Esophagus squamous epithelium (tissue), 5 donors: ENCODE measurements at regions not wholly inside any gene's neighbourhood (a gene's known extent, or its start where the extent isn't known, plus 50 kb on each side); places are given as distances from the start of the nearest gene placed in this dataset.

Experiments
- DNase-seq: peaks from one replicate; lab custom pipeline; 2025; lab: John Stamatoyannopoulos, UW
- H3K27ac ChIP-seq, 4 donors: fragments of 200-600 bp; sonication (generic); one replicate each; pipeline ENCODE4 v1.5.1; 2016 to 2019; ENCODE audit warnings: mild to moderate bottlenecking in 1 of 4
- H3K27me3 ChIP-seq, 4 donors: fragments of 200-600 bp; sonication (generic); 1 replicate in 3 of 4; 2 replicates in 1 of 4; pipeline versions ENCODE4 v1.5.1 to v1.6.0; 2017 to 2021; ENCODE audit warnings: antibody characterized with exemption in 1 of 4
- H3K36me3 ChIP-seq, 3 donors: fragments of 200-600 bp; sonication (generic); one replicate each; pipeline ENCODE4 v1.5.1; 2016 to 2019
- H3K4me1 ChIP-seq, 3 donors: fragments of 200-600 bp; sonication (generic); one replicate each; pipeline ENCODE4 v1.5.1; 2017 to 2019
- H3K4me3 ChIP-seq, 4 donors: fragments of 200-600 bp; sonication (generic); 1 replicate in 3 of 4; 2 replicates in 1 of 4; pipeline ENCODE4 v1.5.1; 2016 to 2019; ENCODE audit warnings: mild to moderate bottlenecking in 2 of 4, moderate library complexity in 1 of 4
- H3K9me3 ChIP-seq, 3 donors: fragments of 200-600 bp; sonication (generic); one replicate each; pipeline ENCODE4 v1.5.1; 2016 to 2019
- CTCF ChIP-seq, 6 experiments: fragments of 450-650 bp in 4 of 6; fragments of 200-600 bp in 2 of 6; sonication (generic) in 2 of 6; IDR thresholded peaks; one replicate each; pipeline ENCODE4 v1.5.1; 2016 to 2019; ENCODE audit warnings: antibody characterized with exemption in 6 of 6, mild to moderate bottlenecking in 4 of 6, moderate library complexity in 4 of 6
- POLR2A ChIP-seq, 4 donors: fragments of 450-650 bp; IDR thresholded peaks; one replicate each; pipeline ENCODE4 v1.6.1; 2017; ENCODE audit warnings: antibody characterized with exemption in 4 of 4, mild to moderate bottlenecking in 4 of 4, moderate library complexity in 3 of 4
- WGBS, 2 donors: methylation state at CpG; one replicate each; pipeline ENCODE4 v1.1.5; 2018; 5-methylcytosine and 5-hydroxymethylcytosine counted together
- intact Hi-C: fragments of 100-400 bp; cut with DNase I; formaldehyde crosslinking; loops from one replicate; pipeline ENCODE4 v1.15.0; 2022
- donor health status: DM: yes; HTN: yes; CAD: no.

- no peak overlapping the region for H3K27ac ChIP-seq
- 67 to 77% methylated on average over 1 of the region's 1 CpG for WGBS, 2 donors
These were observed 268.1 kb downstream of the IPO8 start for GRCh38 chr12:30427555-30427954.

GRCh38 chr12:30425445-30425844 lies 270.2 kb downstream of the IPO8 start:
- Histone ChIP-seq H3K27me3 (no peaks in the 10 kb centered on the region), H3K27ac (no peak overlapping the region), H3K9me3 (no peaks in the 10 kb centered on the region), H3K36me3 (no peaks in the 10 kb centered on the region), H3K4me1 (no peaks in the 10 kb centered on the region), H3K4me3 (no peak overlapping the region)
- intact Hi-C loops = no loop called here
- 85 to 92% methylated on average over 3 of the region's 3 CpGs for WGBS, 2 donors
- no peak for TF ChIP-seq POLR2A (IDR thresholded peaks at IDR 0.05)
- no peak for DNase-seq

More at GRCh38 chr12:30427555-30427954, 268.1 kb downstream of the IPO8 start:
- Histone ChIP-seq H3K9me3 (no peaks in the 10 kb centered on the region), H3K36me3 (no peaks in the 10 kb centered on the region), H3K4me1 (no peaks in the 10 kb centered on the region), H3K27me3 (no peaks in the 10 kb centered on the region), H3K4me3 (no peak overlapping the region)
- no peak for TF ChIP-seq CTCF (IDR thresholded peaks at IDR 0.05)
- TF ChIP-seq POLR2A (IDR thresholded peaks at IDR 0.05) = no peak
- intact Hi-C loops = no loop called here
- no peak for DNase-seq

GRCh38 chr12:30423330-30423729 lies 272.3 kb downstream of the IPO8 start:
- Histone ChIP-seq H3K4me1 (no peaks in the 10 kb centered on the region), H3K27ac (no peak overlapping the region), H3K4me3 (no peak overlapping the region), H3K27me3 (no peaks in the 10 kb centered on the region), H3K36me3 (no peaks in the 10 kb centered on the region), H3K9me3 (no peaks in the 10 kb centered on the region)
- intact Hi-C loops = no loop called here
- no peak for TF ChIP-seq POLR2A (IDR thresholded peaks at IDR 0.05)
- no peak for DNase-seq
- WGBS, 2 donors = 82 to 83% methylated on average over 5 of the region's 5 CpGs

GRCh38 chr12:30422844-30423243 lies 272.8 kb downstream of the IPO8 start:
- no peaks in the 10 kb centered on the region for H3K27me3 ChIP-seq
- H3K4me3 ChIP-seq = no peak overlapping the region
- no peaks in the 10 kb centered on the region for H3K36me3 ChIP-seq
- DNase-seq = no peak
- no peaks in the 10 kb centered on the region for H3K9me3 ChIP-seq
- 74 to 77% methylated on average over 1 of the region's 1 CpG for WGBS, 2 donors
- intact Hi-C loops = no loop called here
- H3K27ac ChIP-seq = no peak overlapping the region
- TF ChIP-seq CTCF (IDR thresholded peaks at IDR 0.05) (no peak), POLR2A (IDR thresholded peaks at IDR 0.05) (no peak)
- H3K4me1 ChIP-seq = no peaks in the 10 kb centered on the region

- no peak overlapping the region for H3K27ac ChIP-seq
- H3K4me1 ChIP-seq = no peaks in the 10 kb centered on the region
- no peaks in the 10 kb centered on the region for H3K27me3 ChIP-seq
- TF ChIP-seq POLR2A (IDR thresholded peaks at IDR 0.05) (no peak), CTCF (IDR thresholded peaks at IDR 0.05) (no peak)
- intact Hi-C loops = no loop called here
- no peaks in the 10 kb centered on the region for H3K36me3 ChIP-seq
- H3K4me3 ChIP-seq = no peak overlapping the region
- no peaks in the 10 kb centered on the region for H3K9me3 ChIP-seq
- no peak for DNase-seq
- 18 to 38% methylated on average over 3 of the region's 3 CpGs for WGBS, 2 donors
These were observed 275.1 kb downstream of the IPO8 start for GRCh38 chr12:30420561-30420960.

- no peak for DNase-seq
- Histone ChIP-seq H3K27ac (peak overlapping the region in 1 of 4 donors; percentile 66), H3K36me3 (no peaks in the 10 kb centered on the region), H3K27me3 (no peaks in the 10 kb centered on the region), H3K4me1 (no peaks in the 10 kb centered on the region), H3K4me3 (no peak overlapping the region), H3K9me3 (no peaks in the 10 kb centered on the region)
- TF ChIP-seq CTCF (IDR thresholded peaks at IDR 0.05) (no peak), POLR2A (IDR thresholded peaks at IDR 0.05) (no peak)
- 32 to 40% methylated on average over 5 of the region's 5 CpGs for WGBS, 2 donors
- intact Hi-C loops = no loop called here
These were observed 277.9 kb downstream of the IPO8 start for GRCh38 chr12:30417697-30418231.
